HEK293 (cell line): ENCODE measurements at regions not wholly inside any gene's neighbourhood (a gene's known extent, or its start where the extent isn't known, plus 50 kb on each side); places are given as distances from the start of the nearest gene placed in this dataset.
A peak's percentile ranks its signal among the peaks of the same experiment; 100 is the strongest.

ENCODE experiments used
- CTCF ChIA-PET: fragments of 350-600 bp; formaldehyde crosslinking; extraction: SDS; loops from one replicate; lab custom pipeline; 2021; ENCODE audit warnings: antibody characterized with exemption; lab: Yijun Ruan, JAX
- POLR2A ChIA-PET: fragments of 300-600 bp; formaldehyde crosslinking; extraction: SDS; loops from one replicate; lab custom pipeline; 2020; ENCODE audit warnings: antibody characterized with exemption, inconsistent platforms; lab: Yijun Ruan, JAX
- H3K27ac ChIP-seq: fragments of 200-500 bp; sonication (Bioruptor generic); 2 replicates; pipeline ENCODE4 v1.5.1; 2014; ENCODE audit warnings: low read depth, low read length, control low read depth, inconsistent platforms; ENCODE audit errors: extremely low read depth
- H3K36me3 ChIP-seq, 2 experiments: fragments of 200-500 bp in 1 of 2; sonication (Bioruptor generic) in 1 of 2; 1 replicate in 1 of 2; 2 replicates in 1 of 2; pipeline ENCODE4 v1.5.1; 2014 to 2017; ENCODE audit warnings: inconsistent platforms in 2 of 2, low read length in 2 of 2; ENCODE audit not compliant: control insufficient read depth in 2 of 2, insufficient read depth in 1 of 2
- H3K4me1 ChIP-seq: fragments of 200-500 bp; sonication (Bioruptor generic); 2 replicates; pipeline ENCODE4 v1.5.1; 2014; ENCODE audit warnings: mild to moderate bottlenecking, low read length, inconsistent platforms; ENCODE audit not compliant: control insufficient read depth, insufficient read depth
- H3K4me3 ChIP-seq: 2 replicates; pipeline ENCODE4 v1.5.1; 2011; ENCODE audit warnings: low read depth, mild to moderate bottlenecking, control low read depth, low read length, moderate library complexity
- H3K9me3 ChIP-seq: fragments of 200-500 bp; sonication (Bioruptor generic); 2 replicates; pipeline ENCODE4 v1.5.1; 2014; ENCODE audit warnings: low read depth, low read length, inconsistent platforms; ENCODE audit not compliant: control insufficient read depth, insufficient read depth
- BCL11A ChIP-seq: fragments of 450-650 bp; formaldehyde crosslinking; IDR thresholded peaks from 2 replicates; pipeline ENCODE4 v1.5.1; 2016; ENCODE audit warnings: low read depth, missing biosample characterization, missing genetic modification characterization
- GLIS1 ChIP-seq: fragments of 450-650 bp; formaldehyde crosslinking; IDR thresholded peaks from 2 replicates; pipeline ENCODE4 v1.5.1; 2016; ENCODE audit warnings: missing biosample characterization, missing genetic modification characterization
- IKZF3 ChIP-seq: fragments of 450-650 bp; IDR thresholded peaks from 2 replicates; pipeline ENCODE4 v1.5.0; 2018; ENCODE audit warnings: missing biosample characterization, mild to moderate bottlenecking, missing genetic modification characterization, moderate library complexity
- ZBTB48 ChIP-seq: fragments of 450-650 bp; formaldehyde crosslinking; IDR thresholded peaks from 2 replicates; pipeline ENCODE4 v1.5.1; 2016; ENCODE audit warnings: missing biosample characterization, missing genetic modification characterization
- ZBTB7A ChIP-seq: fragments of 450-650 bp; formaldehyde crosslinking; IDR thresholded peaks from 2 replicates; pipeline ENCODE4 v1.5.1; 2016; ENCODE audit warnings: low read depth, missing biosample characterization, missing genetic modification characterization
- ZBTB8A ChIP-seq: fragments of 450-650 bp; formaldehyde crosslinking; IDR thresholded peaks from 2 replicates; pipeline ENCODE4 v1.5.1; 2016; ENCODE audit warnings: missing biosample characterization, missing genetic modification characterization
- ZIC2 ChIP-seq: fragments of 450-650 bp; formaldehyde crosslinking; IDR thresholded peaks from 2 replicates; pipeline ENCODE4 v1.5.1; 2016; ENCODE audit warnings: missing biosample characterization, missing genetic modification characterization
- ZNF138 ChIP-seq: fragments of 450-650 bp; formaldehyde crosslinking; IDR thresholded peaks from 2 replicates; pipeline ENCODE4 v1.5.1; 2016; ENCODE audit warnings: missing biosample characterization, missing genetic modification characterization, borderline replicate concordance
- ZNF211 ChIP-seq: fragments of 450-650 bp; formaldehyde crosslinking; IDR thresholded peaks from 2 replicates; pipeline ENCODE4 v1.5.1; 2016; ENCODE audit warnings: low read depth, missing biosample characterization, missing genetic modification characterization
- ZNF311 ChIP-seq: fragments of 450-650 bp; formaldehyde crosslinking; IDR thresholded peaks from 2 replicates; pipeline ENCODE4 v1.5.1; 2017; ENCODE audit warnings: missing biosample characterization, missing genetic modification characterization, borderline replicate concordance
- ZNF354C ChIP-seq: fragments of 450-650 bp; formaldehyde crosslinking; IDR thresholded peaks from 2 replicates; pipeline ENCODE4 v1.5.1; 2016; ENCODE audit warnings: missing biosample characterization, missing genetic modification characterization, low read depth, borderline replicate concordance
- ZNF37A ChIP-seq: fragments of 450-650 bp; IDR thresholded peaks from 2 replicates; pipeline ENCODE4 v1.5.1; 2018; ENCODE audit warnings: missing biosample characterization, missing genetic modification characterization
- ZNF394 ChIP-seq: fragments of 450-650 bp; formaldehyde crosslinking; IDR thresholded peaks from 2 replicates; pipeline ENCODE4 v1.5.1; 2016; ENCODE audit warnings: missing biosample characterization, missing genetic modification characterization, mild to moderate bottlenecking, moderate library complexity, borderline replicate concordance
- ZNF416 ChIP-seq: fragments of 450-650 bp; formaldehyde crosslinking; IDR thresholded peaks from 2 replicates; pipeline ENCODE4 v1.5.1; 2016; ENCODE audit warnings: missing biosample characterization, missing genetic modification characterization
- ZNF510 ChIP-seq: fragments of 450-650 bp; formaldehyde crosslinking; IDR thresholded peaks from 2 replicates; pipeline ENCODE4 v1.5.1; 2018; ENCODE audit warnings: mild to moderate bottlenecking, missing genetic modification characterization, missing biosample characterization; ENCODE audit not compliant: insufficient replicate concordance
- ZNF558 ChIP-seq: fragments of 450-650 bp; formaldehyde crosslinking; IDR thresholded peaks from 2 replicates; pipeline ENCODE4 v1.5.1; 2016; ENCODE audit warnings: missing biosample characterization, missing genetic modification characterization
- ZNF571 ChIP-seq: fragments of 450-650 bp; formaldehyde crosslinking; IDR thresholded peaks from 2 replicates; pipeline ENCODE4 v1.5.0; 2017; ENCODE audit warnings: missing biosample characterization, missing genetic modification characterization
- ZNF596 ChIP-seq: fragments of 450-650 bp; IDR thresholded peaks from 2 replicates; pipeline ENCODE4 v1.5.0; 2018; ENCODE audit warnings: missing biosample characterization, mild to moderate bottlenecking, missing genetic modification characterization, moderate library complexity
- ZNF660 ChIP-seq: fragments of 450-650 bp; IDR thresholded peaks from 2 replicates; pipeline ENCODE4 v1.5.1; 2018; ENCODE audit warnings: missing biosample characterization, mild to moderate bottlenecking, missing genetic modification characterization
- ZNF776 ChIP-seq: fragments of 450-650 bp; formaldehyde crosslinking; IDR thresholded peaks from 2 replicates; pipeline ENCODE4 v1.5.0; 2017; ENCODE audit warnings: missing biosample characterization, missing genetic modification characterization, borderline replicate concordance
- TF ChIP-seq, protein P1 (sequence below): fragments of 450-650 bp; formaldehyde crosslinking; IDR thresholded peaks from 2 replicates; pipeline ENCODE4 v1.5.1; 2016; ENCODE audit warnings: missing biosample characterization, missing genetic modification characterization
- TF ChIP-seq, protein P2 (sequence below): fragments of 450-650 bp; formaldehyde crosslinking; optimal IDR thresholded peaks from 2 replicates; pipeline ENCODE3; 2016; ENCODE audit warnings: missing biosample characterization, mild to moderate bottlenecking, missing genetic modification characterization
- TF ChIP-seq, protein P3 (sequence below): fragments of 450-650 bp; formaldehyde crosslinking; IDR thresholded peaks from 2 replicates; pipeline ENCODE4 v1.5.1; 2016; ENCODE audit warnings: missing biosample characterization, missing genetic modification characterization
- TF ChIP-seq, protein P4 (sequence below): fragments of 450-650 bp; formaldehyde crosslinking; IDR thresholded peaks from 2 replicates; pipeline ENCODE4 v1.5.1; 2016; ENCODE audit warnings: missing biosample characterization, missing genetic modification characterization
- TF ChIP-seq, protein P5 (sequence below): fragments of 450-650 bp; formaldehyde crosslinking; IDR thresholded peaks from 2 replicates; pipeline ENCODE4 v1.5.1; 2016; ENCODE audit warnings: missing biosample characterization, missing genetic modification characterization

DNA sequence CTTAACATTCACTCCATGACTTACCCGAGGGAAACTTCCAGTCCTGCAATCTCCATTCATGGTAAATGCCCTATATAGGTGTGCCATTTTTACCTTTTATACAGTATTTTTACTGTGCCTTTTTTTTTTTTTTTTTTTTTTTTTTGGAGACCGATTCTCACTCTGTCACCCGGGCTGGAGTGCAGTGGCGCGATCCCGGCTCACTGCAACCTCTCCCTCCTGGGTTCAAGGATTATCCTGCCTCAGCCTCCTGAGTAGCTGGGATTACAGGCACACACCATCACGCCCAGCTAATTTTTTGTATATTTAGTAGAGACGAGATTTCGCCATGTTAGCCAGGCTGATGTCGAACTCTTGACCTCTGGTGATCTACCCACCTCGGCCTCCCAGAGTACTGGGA is 124.4 kb upstream of the PLPPR4 start:
- no peak overlapping the region for H3K4me3 ChIP-seq
- H3K27ac ChIP-seq, result no peak overlapping the region
- H3K4me1 ChIP-seq, result no peaks in the 10 kb centered on the region
- TF ChIP-seq ZNF416 (tag by site-specific recombination) (no peak), ZNF571 (tag by site-specific recombination) (no peak), ZNF394 (no peak), ZNF211 (no peak), ZNF776 (no peak), ZNF138 (tag by site-specific recombination) (no peak), IKZF3 (tag by site-specific recombination) (no peak), BCL11A (tag by site-specific recombination) (no peak), ZNF558 (tag by site-specific recombination) (no peak), ZNF596 (tag by site-specific recombination) (no peak)
- TF ChIP-seq, protein P1, sequence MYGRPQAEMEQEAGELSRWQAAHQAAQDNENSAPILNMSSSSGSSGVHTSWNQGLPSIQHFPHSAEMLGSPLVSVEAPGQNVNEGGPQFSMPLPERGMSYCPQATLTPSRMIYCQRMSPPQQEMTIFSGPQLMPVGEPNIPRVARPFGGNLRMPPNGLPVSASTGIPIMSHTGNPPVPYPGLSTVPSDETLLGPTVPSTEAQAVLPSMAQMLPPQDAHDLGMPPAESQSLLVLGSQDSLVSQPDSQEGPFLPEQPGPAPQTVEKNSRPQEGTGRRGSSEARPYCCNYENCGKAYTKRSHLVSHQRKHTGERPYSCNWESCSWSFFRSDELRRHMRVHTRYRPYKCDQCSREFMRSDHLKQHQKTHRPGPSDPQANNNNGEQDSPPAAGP (tag by site-specific recombination), result no peak
- TF ChIP-seq, protein P2, sequence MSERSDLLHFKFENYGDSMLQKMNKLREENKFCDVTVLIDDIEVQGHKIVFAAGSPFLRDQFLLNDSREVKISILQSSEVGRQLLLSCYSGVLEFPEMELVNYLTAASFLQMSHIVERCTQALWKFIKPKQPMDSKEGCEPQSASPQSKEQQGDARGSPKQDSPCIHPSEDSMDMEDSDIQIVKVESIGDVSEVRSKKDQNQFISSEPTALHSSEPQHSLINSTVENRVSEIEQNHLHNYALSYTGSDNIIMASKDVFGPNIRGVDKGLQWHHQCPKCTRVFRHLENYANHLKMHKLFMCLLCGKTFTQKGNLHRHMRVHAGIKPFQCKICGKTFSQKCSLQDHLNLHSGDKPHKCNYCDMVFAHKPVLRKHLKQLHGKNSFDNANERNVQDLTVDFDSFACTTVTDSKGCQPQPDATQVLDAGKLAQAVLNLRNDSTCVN, result no peak
- TF ChIP-seq, protein P3, sequence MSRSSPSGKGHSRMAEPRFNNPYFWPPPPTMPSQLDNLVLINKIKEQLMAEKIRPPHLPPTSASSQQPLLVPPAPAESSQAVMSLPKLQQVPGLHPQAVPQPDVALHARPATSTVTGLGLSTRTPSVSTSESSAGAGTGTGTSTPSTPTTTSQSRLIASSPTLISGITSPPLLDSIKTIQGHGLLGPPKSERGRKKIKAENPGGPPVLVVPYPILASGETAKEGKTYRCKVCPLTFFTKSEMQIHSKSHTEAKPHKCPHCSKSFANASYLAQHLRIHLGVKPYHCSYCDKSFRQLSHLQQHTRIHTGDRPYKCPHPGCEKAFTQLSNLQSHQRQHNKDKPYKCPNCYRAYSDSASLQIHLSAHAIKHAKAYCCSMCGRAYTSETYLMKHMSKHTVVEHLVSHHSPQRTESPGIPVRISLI (tag by site-specific recombination), result no peak
- CTCF ChIA-PET, result interaction anchor here (0.5 kb wide), 1 partner anchor 565 kb away, joined by 3 read pairs; no protein-coding TSS in a partner anchor
- no peaks in the 10 kb centered on the region for H3K36me3 ChIP-seq
- H3K9me3 ChIP-seq, result no peaks in the 10 kb centered on the region
- POLR2A ChIA-PET, result no interaction called here

DNA sequence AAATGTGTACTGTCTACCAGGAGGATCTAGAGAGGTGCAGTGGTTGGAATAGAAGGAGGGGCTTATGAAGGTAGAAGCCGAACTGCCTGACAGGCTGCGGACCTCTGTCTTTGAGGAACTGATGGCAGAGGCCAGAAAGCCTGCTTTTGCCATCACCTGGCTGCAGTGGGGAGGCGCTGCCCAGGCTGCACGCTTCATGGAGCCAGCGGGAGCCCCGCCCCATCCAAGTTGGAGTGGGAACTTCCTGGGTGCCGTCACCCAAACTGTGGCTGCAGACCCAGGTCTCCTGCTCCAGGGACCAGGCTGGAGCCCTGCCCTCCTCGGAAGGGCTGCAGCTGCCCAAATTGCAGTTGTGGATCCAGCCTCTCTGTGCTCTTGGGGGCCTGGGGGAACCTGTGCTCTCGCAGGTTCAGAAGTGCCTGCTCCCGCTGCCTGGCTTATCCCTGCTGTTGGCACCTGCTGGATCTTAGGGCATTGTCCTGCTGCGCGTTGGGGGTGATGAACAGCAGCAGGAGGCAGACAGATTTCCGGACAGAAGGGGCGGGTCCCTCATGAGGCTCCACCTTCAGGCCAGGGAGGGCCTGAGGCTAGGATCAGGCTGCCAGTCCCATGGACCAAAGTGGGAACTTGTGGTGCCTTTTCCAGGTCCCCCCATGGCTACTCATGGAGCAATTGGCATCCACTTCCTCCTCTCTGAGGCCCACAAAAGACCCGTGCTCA is 118.0 kb upstream of the PLPPR4 start:
- H3K4me3 ChIP-seq, result no peak overlapping the region

DNA sequence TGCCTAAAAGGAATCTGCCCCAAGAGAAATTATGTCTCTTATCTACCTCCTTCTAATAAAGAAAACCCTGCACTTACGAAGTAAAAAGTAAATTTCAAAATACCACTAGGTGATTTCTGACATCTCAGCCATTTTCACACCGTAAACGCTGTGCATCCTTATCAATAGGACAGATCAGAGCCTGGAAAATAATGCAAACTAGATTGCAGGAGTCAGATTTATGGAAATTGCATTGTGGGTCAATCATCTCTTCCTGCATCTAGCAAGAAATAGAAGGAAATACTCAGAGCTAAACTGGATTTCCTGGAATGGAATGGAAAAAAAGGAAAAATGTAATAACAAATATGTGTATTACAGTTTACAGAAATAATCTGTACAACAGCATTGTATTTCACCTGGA is 114.3 kb upstream of the PLPPR4 start:
- no peaks in the 10 kb centered on the region for H3K9me3 ChIP-seq
- H3K4me1 ChIP-seq, result no peaks in the 10 kb centered on the region
- H3K36me3 ChIP-seq, result no peaks in the 10 kb centered on the region
- no peak overlapping the region for H3K4me3 ChIP-seq
- H3K27ac ChIP-seq, result no peak overlapping the region
- CTCF ChIA-PET, result no interaction called here
- POLR2A ChIA-PET, result no interaction called here
- no peak for TF ChIP-seq ZBTB8A (tag by site-specific recombination)
- TF ChIP-seq ZNF354C (tag by site-specific recombination), result no peak
- no peak for TF ChIP-seq ZNF660
- TF ChIP-seq ZBTB7A (tag by site-specific recombination), result no peak
- TF ChIP-seq GLIS1 (tag by site-specific recombination), result no peak
- TF ChIP-seq, protein P4, sequence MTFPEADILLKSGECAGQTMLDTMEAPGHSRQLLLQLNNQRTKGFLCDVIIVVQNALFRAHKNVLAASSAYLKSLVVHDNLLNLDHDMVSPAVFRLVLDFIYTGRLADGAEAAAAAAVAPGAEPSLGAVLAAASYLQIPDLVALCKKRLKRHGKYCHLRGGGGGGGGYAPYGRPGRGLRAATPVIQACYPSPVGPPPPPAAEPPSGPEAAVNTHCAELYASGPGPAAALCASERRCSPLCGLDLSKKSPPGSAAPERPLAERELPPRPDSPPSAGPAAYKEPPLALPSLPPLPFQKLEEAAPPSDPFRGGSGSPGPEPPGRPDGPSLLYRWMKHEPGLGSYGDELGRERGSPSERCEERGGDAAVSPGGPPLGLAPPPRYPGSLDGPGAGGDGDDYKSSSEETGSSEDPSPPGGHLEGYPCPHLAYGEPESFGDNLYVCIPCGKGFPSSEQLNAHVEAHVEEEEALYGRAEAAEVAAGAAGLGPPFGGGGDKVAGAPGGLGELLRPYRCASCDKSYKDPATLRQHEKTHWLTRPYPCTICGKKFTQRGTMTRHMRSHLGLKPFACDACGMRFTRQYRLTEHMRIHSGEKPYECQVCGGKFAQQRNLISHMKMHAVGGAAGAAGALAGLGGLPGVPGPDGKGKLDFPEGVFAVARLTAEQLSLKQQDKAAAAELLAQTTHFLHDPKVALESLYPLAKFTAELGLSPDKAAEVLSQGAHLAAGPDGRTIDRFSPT (tag by site-specific recombination), result no peak
- TF ChIP-seq ZNF37A (tag by site-specific recombination), result no peak
- TF ChIP-seq, protein P5, sequence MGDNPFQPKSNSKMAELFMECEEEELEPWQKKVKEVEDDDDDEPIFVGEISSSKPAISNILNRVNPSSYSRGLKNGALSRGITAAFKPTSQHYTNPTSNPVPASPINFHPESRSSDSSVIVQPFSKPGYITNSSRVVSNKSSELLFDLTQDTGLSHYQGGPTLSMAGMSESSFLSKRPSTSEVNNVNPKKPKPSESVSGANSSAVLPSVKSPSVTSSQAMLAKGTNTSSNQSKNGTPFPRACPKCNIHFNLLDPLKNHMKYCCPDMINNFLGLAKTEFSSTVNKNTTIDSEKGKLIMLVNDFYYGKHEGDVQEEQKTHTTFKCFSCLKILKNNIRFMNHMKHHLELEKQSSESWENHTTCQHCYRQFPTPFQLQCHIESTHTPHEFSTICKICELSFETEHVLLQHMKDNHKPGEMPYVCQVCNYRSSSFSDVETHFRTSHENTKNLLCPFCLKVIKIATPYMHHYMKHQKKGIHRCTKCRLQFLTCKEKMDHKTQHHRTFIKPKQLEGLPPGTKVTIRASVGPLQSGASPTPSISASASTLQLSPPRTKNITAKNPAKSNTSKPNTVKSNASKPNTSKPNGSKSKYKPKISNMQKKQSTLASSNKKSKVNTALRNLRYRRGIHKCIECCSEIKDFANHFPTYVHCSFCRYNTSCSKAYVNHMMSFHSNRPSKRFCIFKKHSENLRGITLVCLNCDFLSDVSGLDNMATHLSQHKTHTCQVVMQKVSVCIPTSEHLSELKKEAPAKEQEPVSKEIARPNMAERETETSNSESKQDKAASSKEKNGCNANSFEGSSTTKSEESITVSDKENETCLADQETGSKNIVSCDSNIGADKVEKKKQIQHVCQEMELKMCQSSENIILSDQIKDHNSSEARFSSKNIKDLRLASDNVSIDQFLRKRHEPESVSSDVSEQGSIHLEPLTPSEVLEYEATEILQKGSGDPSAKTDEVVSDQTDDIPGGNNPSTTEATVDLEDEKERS (tag by site-specific recombination), result no peak
- TF ChIP-seq ZNF311 (tag by site-specific recombination), result no peak

More for the DNA sequence above, 118.0 kb upstream of the PLPPR4 start:
- ChIA-PET POLR2A (no interaction called here), CTCF (no interaction called here)
- no peaks in the 10 kb centered on the region for H3K4me1 ChIP-seq
- TF ChIP-seq ZBTB48 (tag by site-specific recombination), result peak; percentile 63; the same call in 1 of the 2 replicates
- no peak for TF ChIP-seq ZNF211
- TF ChIP-seq ZIC2 (tag by site-specific recombination), result peak; percentile 35; the same call in 1 of the 2 replicates
- peak; percentile 24 for TF ChIP-seq GLIS1 (tag by site-specific recombination)
- no peak for TF ChIP-seq ZNF510
- H3K36me3 ChIP-seq, result no peaks in the 10 kb centered on the region
- H3K27ac ChIP-seq, result no peak overlapping the region
- H3K9me3 ChIP-seq, result no peaks in the 10 kb centered on the region
